Epithelial cell of proximal tubule (primary cell): ENCODE measurements at regions not wholly inside any gene's neighbourhood (a gene's known extent, or its start where the extent isn't known, plus 50 kb on each side); places are given as distances from the start of the nearest gene placed in this dataset.
A peak's percentile ranks its signal among the peaks of the same experiment; 100 is the strongest.

ENCODE experiments used
- DNase-seq: peaks from one replicate; pipeline ENCODE4 v3.0.0-alpha.2; 2011; ENCODE audit warnings: low read depth
- H3K4me3 ChIP-seq: 2 replicates; pipeline ENCODE4 v1.5.1; 2011; ENCODE audit warnings: low read depth, mild to moderate bottlenecking, low read length
- CTCF ChIP-seq: conservative IDR thresholded peaks from 2 replicates; pipeline ENCODE4 v1.5.1; 2012; ENCODE audit warnings: low read depth, mild to moderate bottlenecking, low read length

GRCh38 chr14:58875613-58876012 lies 237.9 kb downstream of the DACT1 start:
- H3K4me3 ChIP-seq, result no peak overlapping the region
- TF ChIP-seq CTCF, result no peak
- no peak for DNase-seq

- TF ChIP-seq CTCF, result no peak
- no peak for DNase-seq
- H3K4me3 ChIP-seq, result no peak overlapping the region
These were observed 238.8 kb downstream of the DACT1 start for GRCh38 chr14:58876608-58877007.

- no peak for TF ChIP-seq CTCF
- no peak for DNase-seq
- H3K4me3 ChIP-seq, result no peak overlapping the region
These were observed 240.8 kb downstream of the DACT1 start for GRCh38 chr14:58878439-58879139.

- H3K4me3 ChIP-seq, result no peak overlapping the region
- no peak for TF ChIP-seq CTCF
These were observed 243.7 kb downstream of the DACT1 start for GRCh38 chr14:58881433-58881832.

GRCh38 chr14:58882577-58883018 lies 244.8 kb downstream of the DACT1 start:
- no peak for TF ChIP-seq CTCF
- H3K4me3 ChIP-seq, result no peak overlapping the region
- no peak for DNase-seq

More at GRCh38 chr14:58881433-58881832, 243.7 kb downstream of the DACT1 start:
- no peak for DNase-seq

GRCh38 chr14:58884442-58884841 lies 246.7 kb downstream of the DACT1 start:
- peak; percentile 37 for TF ChIP-seq CTCF
- no peak overlapping the region for H3K4me3 ChIP-seq
- no peak for DNase-seq

GRCh38 chr14:58887931-58888330 lies 250.2 kb downstream of the DACT1 start:
- no peak for TF ChIP-seq CTCF
- no peak for DNase-seq
- no peak overlapping the region for H3K4me3 ChIP-seq
